Adrenal gland (tissue), 5 donors: ENCODE measurements at regions not wholly inside any gene's neighbourhood (a gene's known extent, or its start where the extent isn't known, plus 50 kb on each side); places are given as distances from the start of the nearest gene placed in this dataset.

Experiments
- CTCF ChIP-seq, 6 experiments: fragments of 450-650 bp in 4 of 6; fragments of 200-600 bp in 2 of 6; sonication (generic) in 1 of 6; IDR thresholded peaks; 1 replicate in 5 of 6; 2 replicates in 1 of 6; pipeline versions ENCODE4 v1.5.1 to v1.8.0; 2016 to 2021; ENCODE audit warnings: antibody characterized with exemption in 6 of 6, mild to moderate bottlenecking in 2 of 6, moderate library complexity in 1 of 6
- POLR2A ChIP-seq, 2 donors: fragments of 450-650 bp; IDR thresholded peaks; one replicate each; pipeline ENCODE4 v1.6.1; 2017; ENCODE audit warnings: antibody characterized with exemption in 2 of 2, mild to moderate bottlenecking in 2 of 2, moderate library complexity in 1 of 2
- donor health status: DM: no; HTN: no; CAD: no.

- TF ChIP-seq CTCF (IDR thresholded peaks at IDR 0.05) (no peak), POLR2A (IDR thresholded peaks at IDR 0.05) (no peak)
Observed at GRCh38 chr14:28220391-28220790, 546.2 kb upstream of the FOXG1 start.
